Heart left ventricle (tissue), 16 donors: ENCODE measurements at regions not wholly inside any gene's neighbourhood (a gene's known extent, or its start where the extent isn't known, plus 50 kb on each side); places are given as distances from the start of the nearest gene placed in this dataset.
A peak's percentile ranks its signal among the peaks of the same experiment; 100 is the strongest.

Source experiments
- ATAC-seq, 4 donors: fragments of 200-7000 bp; cut with Tn5 transposase; one replicate each; pipeline ENCODE4 v1.9.1; 2020 to 2022; ENCODE audit warnings: moderate library complexity in 4 of 4, mild to moderate bottlenecking in 3 of 4, moderate number of reproducible peaks in 1 of 4
- DNase-seq, 5 donors: peaks; one replicate each; pipeline ENCODE4 v3.0.0-alpha.2; 2020
- H3K27ac ChIP-seq, 12 donors: fragments of 200-600 bp; sonication (generic) in 4 of 12; one replicate each; pipeline versions ENCODE4 v1.5.0 to v1.8.0; 2016 to 2022; ENCODE audit warnings: mild to moderate bottlenecking in 2 of 12
- H3K27me3 ChIP-seq, 9 donors: fragments of 200-600 bp; sonication (generic) in 2 of 9; one replicate each; pipeline versions ENCODE4 v1.5.1 to v1.8.0; 2016 to 2022; ENCODE audit warnings: mild to moderate bottlenecking in 3 of 9
- H3K36me3 ChIP-seq, 9 donors: fragments of 200-600 bp; sonication (generic) in 2 of 9; one replicate each; pipeline versions ENCODE4 v1.5.0 to v1.8.0; 2018 to 2022; ENCODE audit warnings: mild to moderate bottlenecking in 2 of 9
- H3K4me1 ChIP-seq, 12 donors: fragments of 200-600 bp; sonication (generic) in 4 of 12; one replicate each; pipeline versions ENCODE4 v1.5.0 to v1.8.0; 2016 to 2022; ENCODE audit warnings: mild to moderate bottlenecking in 3 of 12
- H3K4me3 ChIP-seq, 12 donors: fragments of 200-600 bp; sonication (generic) in 4 of 12; one replicate each; pipeline versions ENCODE4 v1.5.0 to v1.8.0; 2017 to 2022; ENCODE audit warnings: mild to moderate bottlenecking in 9 of 12, moderate library complexity in 4 of 12
- H3K9me3 ChIP-seq, 12 donors: fragments of 200-600 bp; sonication (generic) in 4 of 12; one replicate each; pipeline versions ENCODE4 v1.5.0 to v1.8.0; 2016 to 2022; ENCODE audit warnings: mild to moderate bottlenecking in 1 of 12
- CTCF ChIP-seq, 12 donors: fragments of 200-600 bp; sonication (generic) in 4 of 12; IDR thresholded peaks; one replicate each; pipeline versions ENCODE4 v1.5.0 to v1.8.0; 2018 to 2022; ENCODE audit warnings: antibody characterized with exemption in 12 of 12, mild to moderate bottlenecking in 5 of 12
- POLR2A ChIP-seq, 2 donors: fragments of 450-650 bp; IDR thresholded peaks; one replicate each; pipeline ENCODE4 v1.6.1; 2017; ENCODE audit warnings: antibody characterized with exemption in 2 of 2, mild to moderate bottlenecking in 2 of 2, moderate library complexity in 2 of 2
- WGBS, 4 donors: extraction: QIAGEN DNeasy Blood & Tissue Kit in 2 of 4; methylation state at CpG; one replicate each; pipeline versions ENCODE4 v1.1.5 to v1.1.7; 2013 to 2018; 5-methylcytosine and 5-hydroxymethylcytosine counted together
- intact Hi-C, 10 donors: fragments of 100-400 bp; cut with DNase I; formaldehyde crosslinking; loops; one replicate each; pipeline versions ENCODE4 v1.11.1 to v1.14.2; 2022
- donor health status: ischemic (EF 13 %, LVEDD 7.1; RV severe dilation, severe dysfunction).
- donor health status: healthy with polysubstance abuse.
- donor health status: DM: no; HTN: yes; CAD: no.
- donor health status: DM: no; HTN: no; CAD: no.
- donor health status: ischemic (EF 25% LVEDD 6.9; RV normal size, moderate dysfunction).
- donor health status: ischemic (EF 25% LVEDD 5.7; RV mildly dilated, moderate dysfunction).
- donor health status: healthy.
- donor health status: DM: yes; HTN: yes; CAD: no.
- donor health status: ischemic (EF 35%, LVEDD 5.7; RV mildly dilated, moderate dysfunction).
- donor health status: nonischemic (EF 11% LVEDD 7.7; RV severe dilation, severe dysfunction).
- donor health status: DM: yes; HTN: yes; CAD: no.
- donor health status: PGD.
- donor health status: ischemic (EF 29% LVEDD 5.4; RV normal size, mild dysfunction).
- donor health status: nonischemic (EF 23%, LVEDD 6.1; RV moderate dilation, normal function).

DNA sequence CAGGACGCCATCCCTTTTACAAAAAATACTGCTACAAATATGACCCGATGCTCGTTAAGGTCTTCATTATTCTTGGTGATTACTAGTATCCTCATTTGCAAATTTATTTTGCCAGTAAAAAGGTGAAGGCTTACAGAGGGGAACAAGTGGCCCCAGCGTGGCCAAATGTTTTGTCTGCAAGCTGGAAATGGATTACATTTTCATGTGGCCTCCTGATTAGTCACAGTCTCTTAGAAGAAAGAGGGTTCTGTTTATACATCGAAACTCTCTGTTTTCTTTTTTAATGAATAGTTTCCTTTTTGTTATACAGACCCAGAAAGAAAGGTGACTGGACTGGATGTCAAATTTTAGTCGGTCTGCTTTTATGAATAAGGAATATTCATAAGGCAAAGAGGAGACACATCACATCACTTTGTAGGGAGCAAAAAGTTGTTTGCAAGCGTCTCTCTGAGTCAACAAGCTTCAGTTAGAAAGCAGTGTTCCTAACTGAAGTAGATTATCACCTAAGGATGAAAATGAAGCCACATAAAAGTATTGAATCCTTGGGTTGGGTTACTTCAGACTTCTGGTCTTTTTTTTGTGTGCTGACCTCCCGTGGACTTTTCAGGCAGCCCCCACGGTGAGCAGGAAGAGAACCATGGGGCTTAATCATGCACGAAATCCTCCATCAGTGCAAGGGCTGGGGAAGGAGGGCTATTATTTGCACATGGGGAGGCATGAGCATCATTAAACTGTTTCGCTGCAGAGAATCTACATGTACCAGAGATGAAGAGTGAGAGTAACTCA is 125.6 kb downstream of the ARSF start:
- Histone ChIP-seq H3K36me3 (no peaks in the 10 kb centered on the region), H3K4me1 (no peaks in the 10 kb centered on the region), H3K9me3 (no peaks in the 10 kb centered on the region), H3K27me3 (no peaks in the 10 kb centered on the region), H3K4me3 (no peak overlapping the region), H3K27ac (no peak overlapping the region)
- TF ChIP-seq CTCF (IDR thresholded peaks at IDR 0.05), result no peak
- no peak for TF ChIP-seq POLR2A (IDR thresholded peaks at IDR 0.05)
- WGBS, 4 donors, result 59 to 70% (median 66%) methylated on average over 11 of the region's 11 CpGs
- peak in 1 of 4 donors; percentile 12 for ATAC-seq
- intact Hi-C loops, result no loop called here
- DNase-seq, result no peak

DNA sequence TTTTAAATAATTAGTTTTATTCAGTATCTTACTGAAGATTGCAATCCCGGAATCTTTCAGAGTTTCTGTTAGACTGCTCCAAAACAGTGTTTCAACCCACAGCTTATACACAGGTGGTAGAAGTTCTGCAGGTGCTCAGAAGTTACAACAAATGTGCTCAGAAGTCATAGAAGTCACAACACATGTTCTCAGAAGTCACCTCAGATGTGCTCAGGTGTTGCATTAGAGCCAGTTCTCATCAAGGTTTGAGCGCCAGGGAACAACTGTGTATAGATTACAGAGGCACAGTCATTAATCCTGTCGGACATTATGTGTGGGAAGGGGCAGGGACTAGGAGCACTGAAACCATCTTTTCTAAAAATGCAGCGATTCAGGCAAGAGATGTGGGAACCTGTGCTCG is 124.5 kb downstream of the ARSF start:
- Histone ChIP-seq H3K27me3 (no peaks in the 10 kb centered on the region), H3K4me1 (no peaks in the 10 kb centered on the region), H3K4me3 (no peak overlapping the region), H3K27ac (no peak overlapping the region), H3K36me3 (no peaks in the 10 kb centered on the region), H3K9me3 (no peaks in the 10 kb centered on the region)
- TF ChIP-seq CTCF (IDR thresholded peaks at IDR 0.05) (no peak), POLR2A (IDR thresholded peaks at IDR 0.05) (no peak)
- intact Hi-C loops, result no loop called here
- ATAC-seq (no peak), DNase-seq (no peak)
- WGBS, 4 donors, result 69 to 91% (median 85%) methylated on average over 5 of the region's 5 CpGs
